Colonic mucosa (tissue), 4 donors: ENCODE measurements at regions not wholly inside any gene's neighbourhood (a gene's known extent, or its start where the extent isn't known, plus 50 kb on each side); places are given as distances from the start of the nearest gene placed in this dataset.

Source experiments
- DNase-seq: peaks from one replicate; pipeline ENCODE4 v3.0.0-alpha.2; 2020
- H3K27ac ChIP-seq: fragments of 200-600 bp; one replicate; pipeline ENCODE4 v1.8.0; 2021
- H3K27me3 ChIP-seq: fragments of 200-600 bp; one replicate; pipeline ENCODE4 v1.8.0; 2021
- H3K36me3 ChIP-seq: fragments of 200-600 bp; one replicate; pipeline ENCODE4 v1.8.0; 2021
- H3K4me1 ChIP-seq: fragments of 200-600 bp; one replicate; pipeline ENCODE4 v1.8.0; 2021; ENCODE audit warnings: mild to moderate bottlenecking
- H3K4me3 ChIP-seq: fragments of 200-600 bp; one replicate; pipeline ENCODE4 v1.8.0; 2021
- H3K9ac ChIP-seq, 2 donors: one replicate each; pipeline ENCODE4 v1.7.0; 2013; ENCODE audit warnings: control low read depth in 2 of 2, low read depth in 2 of 2, low read length in 2 of 2
- H3K9me3 ChIP-seq: fragments of 200-600 bp; one replicate; pipeline ENCODE4 v1.8.0; 2021
- CTCF ChIP-seq: fragments of 200-600 bp; IDR thresholded peaks from one replicate; pipeline ENCODE4 v1.8.0; 2022; ENCODE audit warnings: antibody characterized with exemption, mild to moderate bottlenecking
- intact Hi-C: fragments of 100-400 bp; cut with DNase I; formaldehyde crosslinking; loops from one replicate; pipeline ENCODE4 v1.14.1; 2022
- donor health status: healthy.
- donor health status: DM: no; HTN: no; CAD: no.
- donor health status: DM: no; HTN: no; CAD: no.

GRCh38 chr7:114862406-114862805 lies 59.5 kb upstream of the MDFIC start:
- Histone ChIP-seq H3K4me1 (no peaks in the 10 kb centered on the region), H3K9ac (no peak overlapping the region), H3K4me3 (no peak overlapping the region), H3K36me3 (no peaks in the 10 kb centered on the region), H3K9me3 (no peaks in the 10 kb centered on the region), H3K27ac (no peak overlapping the region), H3K27me3 (no peaks in the 10 kb centered on the region)
- intact Hi-C loops = loop anchor here (10.0 kb wide), 1 partner anchor 842 kb away; no protein-coding TSS in a partner anchor
- DNase-seq = no peak
- no peak for TF ChIP-seq CTCF

GRCh38 chr7:114864278-114864677 lies 57.6 kb upstream of the MDFIC start:
- H3K27me3 ChIP-seq = no peaks in the 10 kb centered on the region
- H3K4me1 ChIP-seq = no peaks in the 10 kb centered on the region
- TF ChIP-seq CTCF = no peak
- no peak overlapping the region for H3K4me3 ChIP-seq
- H3K9me3 ChIP-seq = no peaks in the 10 kb centered on the region
- H3K36me3 ChIP-seq = no peaks in the 10 kb centered on the region
- intact Hi-C loops = loop anchor here (10.0 kb wide), 1 partner anchor 841 kb away; no protein-coding TSS in a partner anchor
- no peak overlapping the region for H3K27ac ChIP-seq
- DNase-seq = no peak
- H3K9ac ChIP-seq = no peak overlapping the region

- Histone ChIP-seq H3K4me3 (no peak overlapping the region), H3K9ac (no peak overlapping the region), H3K36me3 (no peaks in the 10 kb centered on the region), H3K4me1 (no peaks in the 10 kb centered on the region), H3K27ac (no peak overlapping the region), H3K9me3 (no peaks in the 10 kb centered on the region), H3K27me3 (no peaks in the 10 kb centered on the region)
- peak; percentile 46 for DNase-seq
- peak; percentile 68 for TF ChIP-seq CTCF
- intact Hi-C loops = loop anchor here (10.0 kb wide), 1 partner anchor 839 kb away; no protein-coding TSS in a partner anchor
Observed at GRCh38 chr7:114865564-114865963, 56.3 kb upstream of the MDFIC start.
